PFSK-1 (cell line): ENCODE measurements at regions not wholly inside any gene's neighbourhood (a gene's known extent, or its start where the extent isn't known, plus 50 kb on each side); places are given as distances from the start of the nearest gene placed in this dataset.

Source experiments
- POLR2AphosphoS5 ChIP-seq: IDR thresholded peaks from 2 replicates; pipeline ENCODE4 v1.6.1; 2012; ENCODE audit warnings: low read depth, mild to moderate bottlenecking, control low read depth, low read length, moderate library complexity
- SIN3A ChIP-seq: IDR thresholded peaks from 2 replicates; pipeline ENCODE4 v1.6.1; 2012; ENCODE audit warnings: mild to moderate bottlenecking, low read length, moderate library complexity, borderline replicate concordance; ENCODE audit not compliant: insufficient read depth
- TAF1 ChIP-seq: IDR thresholded peaks from 2 replicates; pipeline ENCODE4 v1.6.1; 2012; ENCODE audit warnings: low read length, control low read depth, borderline replicate concordance; ENCODE audit not compliant: insufficient read depth

GRCh38 chr5:89951876-89952275, 457.7 kb downstream of the CETN3 start:
- TF ChIP-seq SIN3A (no peak), POLR2AphosphoS5 (no peak), TAF1 (no peak)
